ENCODE measurements at regions not wholly inside any gene's neighbourhood (a gene's known extent, or its start where the extent isn't known, plus 50 kb on each side); places are given as distances from the start of the nearest gene placed in this dataset.
A peak's percentile ranks its signal among the peaks of the same experiment; 100 is the strongest.
"Not testable (repeated sequence)": the region's sequence is repeated elsewhere in the genome, so short reads cannot be mapped to it uniquely, and the experiment has no call there.

DNA sequence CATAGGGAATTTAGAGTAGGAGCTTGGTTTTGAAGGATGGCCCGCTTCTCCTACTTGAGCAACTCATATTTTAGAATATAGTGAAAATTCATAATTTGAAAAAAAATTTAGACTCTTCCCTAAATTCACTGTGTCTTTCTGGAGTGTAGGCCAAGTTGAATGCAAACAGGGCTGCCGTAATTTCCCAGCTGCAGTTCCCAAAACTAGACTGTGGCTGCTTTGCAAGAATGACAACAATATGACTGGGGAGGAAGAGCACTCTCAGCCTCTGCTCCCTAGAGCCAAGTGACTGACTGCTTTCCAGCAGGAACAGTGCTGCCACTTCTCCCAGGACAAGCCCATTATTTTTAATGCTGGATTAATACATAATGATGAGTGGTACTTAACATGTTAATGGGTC is 209.0 kb downstream of the RHOU start:
- DNase-seq (ENCODE audit: low read depth) = no peak
- no peak overlapping the region for H3K4me3 ChIP-seq (replicated peaks; ENCODE audit: low read depth, low read length)
- TF ChIP-seq, protein P1, sequence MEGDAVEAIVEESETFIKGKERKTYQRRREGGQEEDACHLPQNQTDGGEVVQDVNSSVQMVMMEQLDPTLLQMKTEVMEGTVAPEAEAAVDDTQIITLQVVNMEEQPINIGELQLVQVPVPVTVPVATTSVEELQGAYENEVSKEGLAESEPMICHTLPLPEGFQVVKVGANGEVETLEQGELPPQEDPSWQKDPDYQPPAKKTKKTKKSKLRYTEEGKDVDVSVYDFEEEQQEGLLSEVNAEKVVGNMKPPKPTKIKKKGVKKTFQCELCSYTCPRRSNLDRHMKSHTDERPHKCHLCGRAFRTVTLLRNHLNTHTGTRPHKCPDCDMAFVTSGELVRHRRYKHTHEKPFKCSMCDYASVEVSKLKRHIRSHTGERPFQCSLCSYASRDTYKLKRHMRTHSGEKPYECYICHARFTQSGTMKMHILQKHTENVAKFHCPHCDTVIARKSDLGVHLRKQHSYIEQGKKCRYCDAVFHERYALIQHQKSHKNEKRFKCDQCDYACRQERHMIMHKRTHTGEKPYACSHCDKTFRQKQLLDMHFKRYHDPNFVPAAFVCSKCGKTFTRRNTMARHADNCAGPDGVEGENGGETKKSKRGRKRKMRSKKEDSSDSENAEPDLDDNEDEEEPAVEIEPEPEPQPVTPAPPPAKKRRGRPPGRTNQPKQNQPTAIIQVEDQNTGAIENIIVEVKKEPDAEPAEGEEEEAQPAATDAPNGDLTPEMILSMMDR (IDR thresholded peaks at IDR 0.05; ENCODE audit: low read length, missing control alignments) = no peak

DNA sequence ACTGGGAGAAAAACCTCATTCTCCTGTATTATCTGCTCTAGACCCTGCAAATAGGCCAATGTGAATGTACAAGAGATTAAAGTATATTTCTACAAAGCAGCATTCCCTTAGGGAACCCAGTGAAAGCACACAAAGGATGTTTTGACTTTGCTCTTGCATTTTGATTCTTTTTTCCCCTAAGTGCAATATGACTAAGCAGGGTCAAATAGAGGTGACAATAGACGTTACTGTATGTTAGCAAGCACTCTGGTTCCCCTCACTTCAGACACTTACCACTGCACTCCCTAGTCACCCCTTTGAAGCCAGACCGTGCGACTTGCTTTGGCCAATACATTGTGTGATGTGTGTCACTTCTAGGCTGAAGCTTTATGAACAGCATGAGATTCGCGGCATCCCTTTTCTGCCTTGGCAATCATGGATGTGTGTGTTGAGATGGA is 209.7 kb downstream of the RHOU start:
- TF ChIP-seq, protein P1 (IDR thresholded peaks at IDR 0.05; ENCODE audit: low read length, missing control alignments) = no peak
- peak; percentile 63 for DNase-seq (ENCODE audit: low read depth)

DNA sequence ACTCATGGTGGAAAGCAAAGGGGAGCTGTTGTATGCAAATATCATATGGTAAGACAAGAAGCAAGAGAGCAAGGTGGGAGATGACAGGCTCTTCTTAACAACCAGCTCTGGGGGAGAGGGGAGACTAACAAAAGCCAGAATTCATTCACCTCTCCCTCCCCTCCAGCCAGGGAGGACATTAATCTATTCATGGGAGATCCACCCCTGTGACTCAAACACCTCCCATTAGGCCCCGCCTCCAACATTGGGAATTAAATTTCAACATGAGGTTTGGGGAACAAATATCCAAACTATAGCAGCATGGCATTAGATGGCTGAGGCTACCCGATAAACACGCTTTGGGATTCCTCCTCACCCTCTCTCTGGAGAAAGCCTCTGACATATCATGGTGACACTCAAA is 210.6 kb downstream of the RHOU start:
- no peak for DNase-seq (ENCODE audit: low read depth)
- H3K4me3 ChIP-seq (replicated peaks; ENCODE audit: low read depth, low read length) = no peak overlapping the region
- TF ChIP-seq, protein P1 (IDR thresholded peaks at IDR 0.05; ENCODE audit: low read length, missing control alignments) = no peak

More for the DNA sequence above, 209.7 kb downstream of the RHOU start:
- no peak overlapping the region for H3K4me3 ChIP-seq (replicated peaks; ENCODE audit: low read depth, low read length)

DNA sequence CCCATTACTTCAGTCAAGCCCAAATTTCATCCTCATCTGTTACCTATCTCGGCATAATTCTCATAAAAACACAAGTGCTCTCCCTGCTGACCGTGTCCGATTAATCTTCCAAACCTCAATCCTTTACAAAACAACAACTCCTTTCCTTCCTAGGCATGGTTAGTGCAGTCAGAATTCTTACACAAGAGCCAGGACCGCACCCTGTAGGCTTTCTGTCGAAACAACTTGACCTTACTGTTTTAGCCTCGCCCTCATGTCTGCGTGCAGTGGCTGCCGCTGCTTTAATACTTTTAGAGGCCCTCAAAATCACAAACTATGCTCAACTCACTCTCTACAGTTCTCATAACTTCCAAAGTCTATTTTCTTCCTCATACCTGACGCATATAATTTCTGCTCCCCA is 214.3 kb downstream of the RHOU start:
- H3K4me3 ChIP-seq (replicated peaks; ENCODE audit: low read depth, low read length); DNase-seq (ENCODE audit: low read depth): not testable (repeated sequence)

DNA sequence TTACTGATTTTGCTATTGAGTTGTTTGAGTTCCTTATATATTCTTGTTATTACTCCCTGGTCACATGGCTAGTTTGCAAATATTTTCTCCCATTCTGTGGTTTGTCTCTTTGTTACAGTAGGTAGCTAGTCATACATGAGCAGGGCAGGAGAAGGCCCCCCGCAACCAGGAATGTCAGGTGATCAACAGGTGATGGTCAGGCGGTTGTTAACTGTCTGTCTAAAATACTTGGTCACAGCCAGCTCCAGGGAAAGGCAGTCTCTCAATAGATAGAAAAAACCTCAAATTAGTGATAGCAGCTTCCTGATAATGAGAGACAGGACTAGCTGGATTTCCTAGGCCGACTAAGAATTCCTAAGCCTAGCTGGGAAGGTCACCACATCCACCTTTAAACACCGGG is 217.9 kb downstream of the RHOU start:
- DNase-seq (ENCODE audit: low read depth) = no peak

DNA sequence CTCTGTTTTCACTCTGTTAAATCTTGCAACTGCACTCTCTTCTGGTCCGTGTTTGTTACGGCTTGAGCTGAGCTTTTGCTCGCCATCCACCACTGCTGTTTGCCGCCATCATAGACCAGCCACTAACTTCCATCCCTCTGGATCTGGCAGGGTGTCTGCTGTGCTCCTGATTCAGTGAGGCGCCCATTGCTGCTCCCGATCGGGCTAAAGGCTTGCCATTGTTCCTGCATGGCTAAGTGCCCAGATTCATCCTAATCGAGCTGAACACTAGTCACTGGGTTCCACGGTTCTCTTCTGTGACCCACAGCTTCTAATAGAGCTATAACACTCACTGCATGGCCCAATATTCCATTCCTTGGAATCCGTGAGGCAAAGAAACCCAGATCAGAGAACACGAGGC is 218.5 kb downstream of the RHOU start:
- not testable (repeated sequence) for DNase-seq (ENCODE audit: low read depth); H3K4me3 ChIP-seq (replicated peaks; ENCODE audit: low read depth, low read length)

More for the DNA sequence above, 217.9 kb downstream of the RHOU start:
- no peak overlapping the region for H3K4me3 ChIP-seq (replicated peaks; ENCODE audit: low read depth, low read length)
- TF ChIP-seq, protein P1 (IDR thresholded peaks at IDR 0.05; ENCODE audit: low read length, missing control alignments) = no peak

DNA sequence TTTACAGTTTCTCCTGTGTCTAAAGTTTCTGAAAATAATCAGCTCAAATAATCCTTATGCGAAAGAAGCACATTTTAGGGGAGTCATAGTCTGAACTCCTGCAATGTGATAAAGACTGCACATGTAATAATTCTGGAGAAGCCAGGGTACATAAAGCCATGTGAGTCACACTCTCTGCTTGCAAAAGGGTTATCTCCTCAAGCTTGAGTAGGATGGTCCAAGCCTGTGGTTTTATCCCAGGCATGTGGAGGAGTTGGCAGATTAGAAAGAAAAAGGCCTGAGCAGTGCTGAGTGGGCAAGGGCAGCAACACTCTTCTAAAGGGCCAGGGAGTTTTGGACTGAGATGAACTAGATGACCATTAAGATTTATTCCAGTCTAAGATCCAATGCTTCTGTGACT is 220.4 kb downstream of the RHOU start:
- no peak overlapping the region for H3K4me3 ChIP-seq (replicated peaks; ENCODE audit: low read depth, low read length)
- peak; percentile 82 for DNase-seq (ENCODE audit: low read depth)
- TF ChIP-seq, protein P1 (IDR thresholded peaks at IDR 0.05; ENCODE audit: low read length, missing control alignments) = no peak

DNA sequence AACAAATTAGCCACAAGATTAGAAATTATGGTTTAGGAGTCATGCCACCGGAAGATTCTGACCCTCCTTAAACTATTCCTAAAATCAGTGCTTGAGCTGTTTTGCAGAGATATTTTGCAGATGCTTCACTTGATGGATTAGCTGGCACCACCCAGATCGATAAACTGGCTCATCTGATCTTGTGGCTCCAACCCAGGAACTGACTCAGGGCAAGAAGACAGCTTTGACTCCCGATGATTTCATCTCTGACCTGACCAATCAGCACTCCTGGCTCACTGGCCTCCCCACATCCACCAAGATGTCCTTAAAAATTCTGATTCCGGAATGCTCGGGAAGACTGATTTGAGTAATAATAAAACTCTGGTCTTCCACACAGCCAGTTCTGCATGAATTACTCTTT is 221.6 kb downstream of the RHOU start:
- no peak overlapping the region for H3K4me3 ChIP-seq (replicated peaks; ENCODE audit: low read depth, low read length)
- TF ChIP-seq, protein P1 (IDR thresholded peaks at IDR 0.05; ENCODE audit: low read length, missing control alignments) = no peak
- DNase-seq (ENCODE audit: low read depth) = no peak
